ENCODE measurements at regions not wholly inside any gene's neighbourhood (a gene's known extent, or its start where the extent isn't known, plus 50 kb on each side); places are given as distances from the start of the nearest gene placed in this dataset.

GRCh38 chr21:35136586-35137219 is 87.6 kb upstream of the RUNX1 start:
- Histone ChIP-seq H3K9me3 (no peaks in the 10 kb centered on the region), H3K4me3 (no peak overlapping the region), H3K36me3 (no peaks in the 10 kb centered on the region), H3K4me1 (peaks cover 4% of the 10 kb centered on the region), H3K27me3 (no peaks in the 10 kb centered on the region), H3K27ac (no peak overlapping the region)
- DNase-seq (ENCODE audit: low spot score in 2 of 2): no peak
- 50% methylated on average over 1 of the region's 1 CpG for WGBS
- no peak for TF ChIP-seq POLR2AphosphoS5 (IDR thresholded peaks at IDR 0.05)
- TF ChIP-seq CTCF (IDR thresholded peaks at IDR 0.05): no peak
- TF ChIP-seq POLR2A (IDR thresholded peaks at IDR 0.05): no peak
- no peak for TF ChIP-seq EP300 (IDR thresholded peaks at IDR 0.05)

GRCh38 chr21:35136106-35136505 is 87.0 kb upstream of the RUNX1 start:
- 80% methylated on average over 3 of the region's 3 CpGs for WGBS
- H3K9me3 ChIP-seq: no peaks in the 10 kb centered on the region

GRCh38 chr21:35135481-35135880 is 86.4 kb upstream of the RUNX1 start:
- H3K4me1 ChIP-seq: peaks cover 4% of the 10 kb centered on the region
- H3K27ac ChIP-seq: no peak overlapping the region
- H3K36me3 ChIP-seq: no peaks in the 10 kb centered on the region
- H3K4me3 ChIP-seq: no peak overlapping the region
- 86% methylated on average over 7 of the region's 7 CpGs for WGBS
- no peaks in the 10 kb centered on the region for H3K27me3 ChIP-seq
- DNase-seq (ENCODE audit: low spot score in 2 of 2): no peak
- no peak for TF ChIP-seq EP300 (IDR thresholded peaks at IDR 0.05)
- no peak for TF ChIP-seq CTCF (IDR thresholded peaks at IDR 0.05)
- TF ChIP-seq POLR2A (IDR thresholded peaks at IDR 0.05): no peak
- TF ChIP-seq POLR2AphosphoS5 (IDR thresholded peaks at IDR 0.05): no peak
- no peaks in the 10 kb centered on the region for H3K9me3 ChIP-seq

More at GRCh38 chr21:35136106-35136505, 87.0 kb upstream of the RUNX1 start:
- no peak overlapping the region for H3K27ac ChIP-seq
- DNase-seq (ENCODE audit: low spot score in 2 of 2): no peak
- H3K4me1 ChIP-seq: peaks cover 4% of the 10 kb centered on the region
- no peaks in the 10 kb centered on the region for H3K36me3 ChIP-seq
- no peaks in the 10 kb centered on the region for H3K27me3 ChIP-seq
- TF ChIP-seq POLR2A (IDR thresholded peaks at IDR 0.05) (no peak), EP300 (IDR thresholded peaks at IDR 0.05) (no peak), CTCF (IDR thresholded peaks at IDR 0.05) (no peak), POLR2AphosphoS5 (IDR thresholded peaks at IDR 0.05) (no peak)
- no peak overlapping the region for H3K4me3 ChIP-seq

GRCh38 chr21:35134309-35134708 is 85.2 kb upstream of the RUNX1 start:
- Histone ChIP-seq H3K27ac (no peak overlapping the region), H3K4me1 (peaks cover 4% of the 10 kb centered on the region), H3K27me3 (no peaks in the 10 kb centered on the region), H3K9me3 (no peaks in the 10 kb centered on the region), H3K4me3 (no peak overlapping the region), H3K36me3 (no peaks in the 10 kb centered on the region)
- TF ChIP-seq EP300 (IDR thresholded peaks at IDR 0.05): no peak
- no peak for TF ChIP-seq POLR2A (IDR thresholded peaks at IDR 0.05)
- no peak for TF ChIP-seq POLR2AphosphoS5 (IDR thresholded peaks at IDR 0.05)
- no peak for TF ChIP-seq CTCF (IDR thresholded peaks at IDR 0.05)
- DNase-seq (ENCODE audit: low spot score in 2 of 2): no peak
- WGBS: 58% methylated on average over 2 of the region's 2 CpGs

- 96% methylated on average over 3 of the region's 3 CpGs for WGBS
Observed at GRCh38 chr21:35128536-35128935, 79.4 kb upstream of the RUNX1 start.

More at GRCh38 chr21:35128536-35128935, 79.4 kb upstream of the RUNX1 start:
- H3K36me3 ChIP-seq: no peaks in the 10 kb centered on the region
- no peak overlapping the region for H3K4me3 ChIP-seq
- no peaks in the 10 kb centered on the region for H3K27me3 ChIP-seq
- H3K9me3 ChIP-seq: no peaks in the 10 kb centered on the region
- no peak for TF ChIP-seq CTCF (IDR thresholded peaks at IDR 0.05)
- no peak for TF ChIP-seq POLR2A (IDR thresholded peaks at IDR 0.05)
- TF ChIP-seq POLR2AphosphoS5 (IDR thresholded peaks at IDR 0.05): no peak
- TF ChIP-seq EP300 (IDR thresholded peaks at IDR 0.05): no peak
- no peak overlapping the region for H3K27ac ChIP-seq
- DNase-seq (ENCODE audit: low spot score in 2 of 2): no peak
- no peaks in the 10 kb centered on the region for H3K4me1 ChIP-seq

Data from suprapubic skin (tissue), 4 donors.